SK-N-SH treated with all-trans-retinoic acid at 6 μM for 48 hours (cell line): ENCODE measurements at regions not wholly inside any gene's neighbourhood (a gene's known extent, or its start where the extent isn't known, plus 50 kb on each side); places are given as distances from the start of the nearest gene placed in this dataset.

ENCODE experiments used
- BACH2 ChIP-seq: fragments of 250-450 bp; sonication (Bioruptor Pico); IDR thresholded peaks from 2 replicates; pipeline ENCODE4 v1.9.0; 2021; ENCODE audit warnings: mild to moderate bottlenecking, borderline replicate concordance
- CREB5 ChIP-seq: fragments of 250-450 bp; sonication (Bioruptor Pico); IDR thresholded peaks from 2 replicates; pipeline ENCODE4 v1.5.1; 2020; ENCODE audit warnings: low read depth, mild to moderate bottlenecking, moderate library complexity
- CSRNP3 ChIP-seq: fragments of 250-450 bp; sonication (Bioruptor Pico); IDR thresholded peaks from 2 replicates; pipeline ENCODE4 v1.5.1; 2021; ENCODE audit warnings: mild to moderate bottlenecking, moderate library complexity
- ESRRG ChIP-seq: fragments of 250-450 bp; sonication (Bioruptor Pico); IDR thresholded peaks from 2 replicates; pipeline ENCODE4 v1.6.1; 2021; ENCODE audit warnings: mild to moderate bottlenecking
- GLIS3 ChIP-seq: fragments of 250-450 bp; sonication (Bioruptor Pico); IDR thresholded peaks from 2 replicates; pipeline ENCODE4 v1.5.0; 2020; ENCODE audit warnings: mild to moderate bottlenecking, moderate library complexity
- OSR1 ChIP-seq: fragments of 250-450 bp; sonication (Bioruptor Pico); IDR thresholded peaks from 2 replicates; pipeline ENCODE4 v1.8.0; 2022; ENCODE audit warnings: moderate library complexity, mild to moderate bottlenecking, inconsistent platforms
- PATZ1 ChIP-seq: fragments of 250-450 bp; sonication (Bioruptor Pico); IDR thresholded peaks from 2 replicates; pipeline ENCODE4 v1.8.0; 2020; ENCODE audit warnings: mild to moderate bottlenecking, moderate library complexity, borderline replicate concordance
- RARB ChIP-seq: fragments of 250-450 bp; sonication (Bioruptor Pico); IDR thresholded peaks from 2 replicates; pipeline ENCODE4 v1.8.0; 2021; ENCODE audit warnings: mild to moderate bottlenecking, moderate library complexity
- TOX ChIP-seq: fragments of 250-450 bp; sonication (Bioruptor Pico); IDR thresholded peaks from 2 replicates; pipeline ENCODE4 v1.8.0; 2021; ENCODE audit warnings: mild to moderate bottlenecking, moderate library complexity, borderline replicate concordance
- TSHZ2 ChIP-seq: fragments of 250-450 bp; sonication (Bioruptor Pico); IDR thresholded peaks from 2 replicates; pipeline ENCODE4 v1.5.0; 2020; ENCODE audit warnings: mild to moderate bottlenecking, moderate library complexity
- ZC3H10 ChIP-seq: fragments of 250-450 bp; sonication (Bioruptor Pico); IDR thresholded peaks from 2 replicates; pipeline ENCODE4 v1.5.1; 2021; ENCODE audit warnings: mild to moderate bottlenecking, moderate library complexity
- ZFP3 ChIP-seq: fragments of 250-450 bp; sonication (Bioruptor Pico); IDR thresholded peaks from 2 replicates; pipeline ENCODE4 v1.5.0; 2020; ENCODE audit warnings: mild to moderate bottlenecking, moderate library complexity

GRCh38 chr10:106402458-106402857, 762.0 kb downstream of the SORCS1 start:
- no peak for TF ChIP-seq BACH2 (CRISPR knock-in tag)
- no peak for TF ChIP-seq ZFP3
- TF ChIP-seq RARB (CRISPR knock-in tag), result no peak
- no peak for TF ChIP-seq GLIS3 (CRISPR knock-in tag)
- TF ChIP-seq ESRRG (CRISPR knock-in tag), result no peak
- no peak for TF ChIP-seq CREB5 (CRISPR knock-in tag)
- no peak for TF ChIP-seq CSRNP3 (CRISPR knock-in tag)
- TF ChIP-seq ZC3H10 (CRISPR knock-in tag), result no peak
- TF ChIP-seq OSR1 (CRISPR knock-in tag), result no peak
- TF ChIP-seq TSHZ2 (CRISPR knock-in tag), result no peak
- TF ChIP-seq TOX, result no peak
- TF ChIP-seq PATZ1, result no peak
